Activated T-helper 1 cell treated with anti-CD3 and anti-CD28 coated beads, Interleukin-12 subunit alpha, Interleukin-12 subunit beta, Interleukin-2, Interleukin-4 antibody, amounts not matched to agents 30 ng/mL and 10 ng/mL and 1 ng/mL, durations not matched to agents 14 hours and 24 hours and 36 hours (primary cell): ENCODE measurements at regions not wholly inside any gene's neighbourhood (a gene's known extent, or its start where the extent isn't known, plus 50 kb on each side); places are given as distances from the start of the nearest gene placed in this dataset.
"Not testable (repeated sequence)": the region's sequence is repeated elsewhere in the genome, so short reads cannot be mapped to it uniquely, and the experiment has no call there.

Experiments
- DNase-seq: peaks from one replicate; pipeline ENCODE4 v3.0.0; 2021; ENCODE audit warnings: low spot score
- H3K27ac Mint-ChIP-seq: one replicate; pipeline ENCODE4 v1.8.0; 2021; ENCODE audit warnings: mild to moderate bottlenecking, mixed read lengths
- H3K27me3 Mint-ChIP-seq: one replicate; pipeline ENCODE4 v1.8.0; 2022; ENCODE audit warnings: mild to moderate bottlenecking, moderate library complexity, mixed read lengths; ENCODE audit not compliant: insufficient read depth
- H3K36me3 Mint-ChIP-seq: one replicate; pipeline ENCODE4 v1.8.0; 2021; ENCODE audit warnings: low read depth, mixed read lengths
- H3K4me1 Mint-ChIP-seq: one replicate; pipeline ENCODE4 v1.8.0; 2021; ENCODE audit warnings: low read depth, mixed read lengths
- H3K4me3 Mint-ChIP-seq: one replicate; pipeline ENCODE4 v1.8.0; 2021; ENCODE audit warnings: mild to moderate bottlenecking, moderate library complexity, mixed read lengths
- H3K9me3 Mint-ChIP-seq: one replicate; pipeline ENCODE4 v1.8.0; 2021; ENCODE audit warnings: mixed read lengths
- intact Hi-C: fragments of 100-400 bp; cut with micrococcal nuclease; formaldehyde crosslinking; loops from one replicate; pipeline ENCODE4 v1.15.1; 2024

GRCh38 chr4:67325791-67326190 lies 219.5 kb downstream of the CENPC start:
- Mint-ChIP-seq H3K9me3 (no peaks in the 10 kb centered on the region), H3K36me3 (no peaks in the 10 kb centered on the region), H3K27ac (no peak overlapping the region)

GRCh38 chr4:67320645-67321044 lies 224.7 kb downstream of the CENPC start:
- intact Hi-C loops: no loop called here

More at GRCh38 chr4:67325791-67326190, 219.5 kb downstream of the CENPC start:
- DNase-seq: no peak
- Mint-ChIP-seq H3K4me3 (no peak overlapping the region), H3K27me3 (peaks cover 2% of the 10 kb centered on the region), H3K4me1 (peaks cover 5% of the 10 kb centered on the region)
- intact Hi-C loops: no loop called here

DNA sequence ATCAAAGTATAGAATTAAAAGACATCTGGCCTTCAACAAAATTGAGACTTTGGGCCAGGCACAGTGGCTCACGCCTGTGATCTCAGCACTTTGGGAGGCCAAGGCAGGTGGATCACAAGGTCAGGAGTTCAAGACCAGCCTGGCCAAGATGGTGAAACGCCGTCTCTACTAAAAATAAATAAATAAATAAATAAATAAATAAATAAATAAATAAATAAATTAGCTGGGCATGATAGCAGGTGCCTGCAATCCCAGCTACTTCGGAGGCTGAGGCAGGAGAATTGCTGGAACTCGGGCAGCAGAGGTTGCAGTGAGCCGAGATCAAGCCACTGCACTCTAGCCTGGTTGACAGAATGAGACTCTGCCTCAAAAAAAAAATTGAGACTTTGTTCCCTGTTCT lies 225.7 kb downstream of the CENPC start:
- not testable (repeated sequence) for H3K27ac Mint-ChIP-seq, H3K4me3 Mint-ChIP-seq, H3K36me3 Mint-ChIP-seq

More at GRCh38 chr4:67320645-67321044, 224.7 kb downstream of the CENPC start:
- no peak overlapping the region for H3K27ac Mint-ChIP-seq
- DNase-seq: no peak
- H3K36me3 Mint-ChIP-seq: no peaks in the 10 kb centered on the region
- no peaks in the 10 kb centered on the region for H3K4me1 Mint-ChIP-seq
- no peaks in the 10 kb centered on the region for H3K9me3 Mint-ChIP-seq
- H3K27me3 Mint-ChIP-seq: no peaks in the 10 kb centered on the region
- no peak overlapping the region for H3K4me3 Mint-ChIP-seq

DNA sequence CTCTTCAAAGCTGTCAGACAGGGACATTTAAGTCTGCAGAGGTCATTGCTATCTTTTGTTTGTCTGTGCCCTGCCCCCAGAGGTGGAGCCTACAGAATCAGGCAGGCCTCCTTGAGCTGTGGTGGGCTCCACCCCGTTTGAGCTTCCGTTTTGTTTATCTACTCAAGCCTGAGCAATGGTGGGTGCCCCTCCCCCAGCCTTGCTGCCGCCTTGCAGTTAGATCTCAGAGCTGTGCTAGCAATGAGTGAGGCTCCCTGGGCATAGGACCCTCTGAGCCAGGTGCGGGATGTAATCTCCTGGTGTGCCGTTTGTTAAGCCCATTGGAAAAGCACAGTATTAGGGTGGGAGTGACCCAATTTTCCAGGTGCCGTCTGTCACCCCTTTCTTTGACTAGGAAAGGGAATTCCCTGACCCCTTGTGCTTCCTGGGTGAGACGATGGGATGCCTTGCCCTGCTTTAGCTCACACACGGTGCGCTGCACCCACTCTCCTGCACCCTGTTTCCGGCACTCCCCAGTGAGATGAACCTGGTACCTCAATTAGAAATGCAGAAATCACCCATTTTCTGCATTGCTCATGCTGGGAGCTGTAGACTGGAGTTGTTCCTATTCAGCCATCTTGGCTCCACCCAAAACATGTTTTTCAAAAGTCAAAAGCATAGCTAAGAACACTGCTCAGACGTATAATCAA lies 244.7 kb downstream of the CENPC start:
- H3K4me3 Mint-ChIP-seq, intact Hi-C loops, H3K36me3 Mint-ChIP-seq, H3K27ac Mint-ChIP-seq, H3K27me3 Mint-ChIP-seq, H3K9me3 Mint-ChIP-seq, DNase-seq, H3K4me1 Mint-ChIP-seq: not testable (repeated sequence)

More for the DNA sequence above, 225.7 kb downstream of the CENPC start:
- H3K4me1 Mint-ChIP-seq, H3K9me3 Mint-ChIP-seq, intact Hi-C loops, H3K27me3 Mint-ChIP-seq, DNase-seq: not testable (repeated sequence)

GRCh38 chr4:67292636-67293035 lies 252.7 kb downstream of the CENPC start:
- Mint-ChIP-seq H3K4me1 (no peaks in the 10 kb centered on the region), H3K4me3 (no peak overlapping the region), H3K36me3 (no peaks in the 10 kb centered on the region), H3K27ac (no peak overlapping the region), H3K9me3 (no peaks in the 10 kb centered on the region), H3K27me3 (no peaks in the 10 kb centered on the region)
- intact Hi-C loops: no loop called here
- no peak for DNase-seq

DNA sequence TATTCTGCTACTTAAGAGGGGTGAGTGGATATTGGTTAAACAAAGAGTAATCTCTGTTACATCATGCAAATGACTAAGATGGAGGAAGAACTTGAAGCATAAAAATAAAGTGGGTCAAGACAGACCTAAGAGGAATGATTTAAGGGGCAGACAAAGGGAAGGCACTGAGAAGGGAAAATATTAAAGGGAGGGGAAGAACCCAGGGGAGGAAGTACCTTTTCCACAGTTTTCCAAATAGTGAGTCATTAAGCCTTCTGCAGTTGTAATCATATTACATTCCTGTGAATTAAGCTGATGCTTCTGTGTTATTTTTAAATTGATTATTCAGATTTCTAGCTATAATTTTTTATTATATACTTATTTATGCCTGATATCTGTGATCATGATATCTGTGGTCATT lies 253.3 kb downstream of the CENPC start:
- intact Hi-C loops: no loop called here
- H3K36me3 Mint-ChIP-seq: no peaks in the 10 kb centered on the region
- H3K4me3 Mint-ChIP-seq: no peak overlapping the region

GRCh38 chr4:67291644-67292043 lies 253.7 kb downstream of the CENPC start:
- no peak for DNase-seq
- no peak overlapping the region for H3K4me3 Mint-ChIP-seq
- no peaks in the 10 kb centered on the region for H3K27me3 Mint-ChIP-seq
- H3K4me1 Mint-ChIP-seq: no peaks in the 10 kb centered on the region
- H3K36me3 Mint-ChIP-seq: no peaks in the 10 kb centered on the region
- intact Hi-C loops: no loop called here
- no peaks in the 10 kb centered on the region for H3K9me3 Mint-ChIP-seq
- H3K27ac Mint-ChIP-seq: no peak overlapping the region

More for the DNA sequence above, 253.3 kb downstream of the CENPC start:
- no peak overlapping the region for H3K27ac Mint-ChIP-seq
- DNase-seq: no peak
- no peaks in the 10 kb centered on the region for H3K9me3 Mint-ChIP-seq
- no peaks in the 10 kb centered on the region for H3K27me3 Mint-ChIP-seq
- no peaks in the 10 kb centered on the region for H3K4me1 Mint-ChIP-seq

GRCh38 chr4:67288964-67289363 lies 256.3 kb downstream of the CENPC start:
- H3K4me1 Mint-ChIP-seq: no peaks in the 10 kb centered on the region
- intact Hi-C loops: loop anchor here (1.0 kb wide), 1 partner anchor 201 kb away; no protein-coding TSS in a partner anchor
- H3K27me3 Mint-ChIP-seq: no peaks in the 10 kb centered on the region
- no peak for DNase-seq
- no peaks in the 10 kb centered on the region for H3K9me3 Mint-ChIP-seq
- no peaks in the 10 kb centered on the region for H3K36me3 Mint-ChIP-seq
- H3K4me3 Mint-ChIP-seq: no peak overlapping the region
- H3K27ac Mint-ChIP-seq: no peak overlapping the region

GRCh38 chr4:67286724-67287123 lies 258.6 kb downstream of the CENPC start:
- H3K9me3 Mint-ChIP-seq: no peaks in the 10 kb centered on the region
- no peak overlapping the region for H3K4me3 Mint-ChIP-seq
- H3K27me3 Mint-ChIP-seq: no peaks in the 10 kb centered on the region
- no peak for DNase-seq
- no peaks in the 10 kb centered on the region for H3K4me1 Mint-ChIP-seq
- no peak overlapping the region for H3K27ac Mint-ChIP-seq
- no peaks in the 10 kb centered on the region for H3K36me3 Mint-ChIP-seq
- intact Hi-C loops: no loop called here

DNA sequence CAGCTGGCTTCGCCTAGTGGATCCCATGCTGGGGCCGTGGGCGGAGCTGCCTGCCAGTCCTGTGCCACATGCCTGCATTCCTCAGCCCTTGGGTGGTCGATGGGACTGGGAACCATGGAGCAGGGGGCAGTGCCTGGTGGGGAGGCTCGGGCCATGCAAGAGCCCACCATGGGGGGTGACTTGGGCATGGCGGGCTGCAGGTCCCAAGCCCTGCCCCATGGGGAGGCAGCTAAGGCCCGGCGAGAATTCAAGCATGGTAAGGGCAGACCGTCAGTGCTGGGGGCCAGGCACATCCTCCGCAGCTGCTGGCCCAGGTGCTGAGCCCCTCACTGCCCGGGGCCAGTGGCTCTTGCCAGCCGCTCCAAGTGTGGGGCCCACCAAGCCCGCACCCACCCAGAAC lies 262.6 kb downstream of the CENPC start:
- DNase-seq: no peak
- H3K27ac Mint-ChIP-seq: no peak overlapping the region
- intact Hi-C loops: no loop called here
- no peak overlapping the region for H3K4me3 Mint-ChIP-seq
- H3K27me3 Mint-ChIP-seq: no peaks in the 10 kb centered on the region
- H3K9me3 Mint-ChIP-seq: no peaks in the 10 kb centered on the region
- H3K4me1 Mint-ChIP-seq: no peaks in the 10 kb centered on the region
- no peaks in the 10 kb centered on the region for H3K36me3 Mint-ChIP-seq

- no peak overlapping the region for H3K27ac Mint-ChIP-seq
- no peak overlapping the region for H3K4me3 Mint-ChIP-seq
- no peak for DNase-seq
- H3K4me1 Mint-ChIP-seq: no peaks in the 10 kb centered on the region
- no peaks in the 10 kb centered on the region for H3K9me3 Mint-ChIP-seq
- no peaks in the 10 kb centered on the region for H3K36me3 Mint-ChIP-seq
- H3K27me3 Mint-ChIP-seq: no peaks in the 10 kb centered on the region
- intact Hi-C loops: no loop called here
These were observed 270.0 kb downstream of the CENPC start for GRCh38 chr4:67275179-67275750.

DNA sequence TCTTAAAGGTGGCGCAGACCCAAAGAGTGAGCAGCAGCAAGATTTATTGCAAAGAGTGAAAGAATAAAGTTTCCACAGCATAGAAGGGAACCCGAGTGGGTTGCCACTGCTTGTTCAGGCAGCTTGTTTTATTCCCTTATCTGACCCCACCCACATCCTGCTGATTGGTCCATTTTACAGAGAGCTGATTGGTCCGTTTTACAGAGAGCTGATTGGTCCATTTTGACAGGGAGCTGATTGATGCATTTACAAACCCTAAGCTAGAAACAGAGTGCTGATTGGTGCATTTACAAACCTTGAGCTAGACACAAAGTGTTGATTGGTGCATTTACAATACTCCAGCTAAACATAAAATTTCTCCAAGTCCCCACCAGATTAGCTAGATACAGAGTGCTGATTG lies 270.6 kb downstream of the CENPC start:
- DNase-seq, H3K27me3 Mint-ChIP-seq, H3K9me3 Mint-ChIP-seq, H3K27ac Mint-ChIP-seq, intact Hi-C loops, H3K36me3 Mint-ChIP-seq, H3K4me1 Mint-ChIP-seq, H3K4me3 Mint-ChIP-seq: not testable (repeated sequence)

DNA sequence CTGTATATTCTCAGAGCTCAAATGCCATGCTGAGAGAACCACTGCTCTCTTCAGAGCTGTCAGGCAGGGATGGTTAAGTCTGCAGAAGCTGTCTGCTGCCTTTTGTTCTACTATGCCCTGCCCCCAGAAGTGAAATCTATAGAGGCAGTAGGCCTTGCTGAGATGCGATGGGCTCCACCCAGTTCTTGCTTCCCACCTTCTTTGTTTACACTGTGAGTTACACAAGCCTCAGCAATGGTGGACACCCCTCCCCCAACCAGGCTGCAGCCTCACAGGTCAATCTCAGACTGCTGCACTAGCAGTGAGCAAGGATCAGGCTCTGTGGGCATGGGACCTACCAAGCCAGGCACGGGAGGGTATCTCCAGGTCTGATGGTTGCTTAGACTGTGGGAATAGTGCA lies 271.6 kb downstream of the CENPC start:
- Mint-ChIP-seq H3K27ac (no peak overlapping the region), H3K36me3 (no peaks in the 10 kb centered on the region), H3K4me1 (no peaks in the 10 kb centered on the region), H3K9me3 (peaks cover 4% of the 10 kb centered on the region), H3K27me3 (no peaks in the 10 kb centered on the region), H3K4me3 (no peak overlapping the region)
- DNase-seq: no peak
- intact Hi-C loops: no loop called here

DNA sequence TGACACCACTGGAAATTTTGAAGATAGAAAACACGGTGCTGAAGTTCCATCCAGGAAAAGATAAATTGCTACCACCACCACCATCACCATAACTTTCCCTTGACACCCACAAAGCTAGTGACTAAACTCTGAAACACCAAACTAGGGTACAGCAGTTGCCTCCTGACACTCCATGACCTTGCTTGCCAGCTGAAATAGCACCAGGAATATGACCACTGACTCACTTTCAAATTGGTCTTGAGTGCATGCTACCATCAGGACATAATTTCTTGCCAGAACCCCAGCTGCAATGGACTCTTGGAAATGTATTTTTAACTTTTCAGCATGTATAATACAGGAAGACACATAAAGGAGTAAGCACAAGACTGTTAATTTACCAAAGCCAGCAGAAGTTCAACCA lies 283.3 kb downstream of the CENPC start:
- Mint-ChIP-seq H3K36me3 (no peaks in the 10 kb centered on the region), H3K27ac (no peak overlapping the region), H3K4me3 (no peak overlapping the region), H3K4me1 (no peaks in the 10 kb centered on the region), H3K27me3 (no peaks in the 10 kb centered on the region), H3K9me3 (no peaks in the 10 kb centered on the region)
- no peak for DNase-seq
- intact Hi-C loops: no loop called here
